Activated CD8-positive, alpha-beta T cell treated with anti-CD3 and anti-CD28 coated beads for 36 hours (primary cell): ENCODE measurements at regions not wholly inside any gene's neighbourhood (a gene's known extent, or its start where the extent isn't known, plus 50 kb on each side); places are given as distances from the start of the nearest gene placed in this dataset.

Source experiments
- ATAC-seq: fragments of 200-7000 bp; cut with Tn5 transposase; one replicate; pipeline ENCODE4 v1.10.0; 2021; ENCODE audit warnings: mild to moderate bottlenecking, moderate library complexity
- CTCF ChIA-PET: fragments of 350-600 bp; sonication (Branson Sonifier 250); formaldehyde crosslinking; loops from one replicate; lab custom pipeline; 2021; ENCODE audit warnings: antibody characterized with exemption; lab: Charles Lee
- POLR2A ChIA-PET: fragments of 350-600 bp; sonication (Branson Sonifier 250); formaldehyde crosslinking; loops from one replicate; lab custom pipeline; 2021; ENCODE audit warnings: antibody characterized with exemption; lab: Charles Lee
- DNase-seq: peaks from one replicate; pipeline ENCODE4 v3.0.0-alpha.2; 2020
- H3K27ac Mint-ChIP-seq: one replicate; pipeline ENCODE4 v1.8.0; 2021; ENCODE audit warnings: mild to moderate bottlenecking, mixed read lengths
- H3K27me3 Mint-ChIP-seq: one replicate; pipeline ENCODE4 v1.8.0; 2021; ENCODE audit warnings: mixed read lengths
- H3K36me3 Mint-ChIP-seq: one replicate; pipeline ENCODE4 v1.8.0; 2021; ENCODE audit warnings: low read depth, mixed read lengths
- H3K4me1 Mint-ChIP-seq: one replicate; pipeline ENCODE4 v1.8.0; 2021; ENCODE audit warnings: low read depth, mixed read lengths
- H3K4me3 Mint-ChIP-seq: one replicate; pipeline ENCODE4 v1.8.0; 2021; ENCODE audit warnings: mild to moderate bottlenecking, moderate library complexity, mixed read lengths
- H3K9me3 Mint-ChIP-seq: one replicate; pipeline ENCODE4 v1.8.0; 2021; ENCODE audit warnings: mixed read lengths
- CTCF ChIP-seq: fragments of 200-600 bp; IDR thresholded peaks from one replicate; pipeline ENCODE4 v1.8.0; 2022; ENCODE audit warnings: antibody characterized with exemption, mild to moderate bottlenecking
- intact Hi-C: fragments of 100-400 bp; cut with micrococcal nuclease; formaldehyde crosslinking; loops from one replicate; pipeline ENCODE4 v1.10.0; 2022

GRCh38 chr15:62455441-62455921 lies 290.4 kb upstream of the C2CD4B start:
- ATAC-seq, result no peak
- Mint-ChIP-seq H3K36me3 (no peaks in the 10 kb centered on the region), H3K27ac (no peak overlapping the region), H3K9me3 (no peaks in the 10 kb centered on the region), H3K4me1 (no peaks in the 10 kb centered on the region), H3K4me3 (no peak overlapping the region), H3K27me3 (no peaks in the 10 kb centered on the region)
- ChIA-PET CTCF (no interaction called here), POLR2A (no interaction called here)
- intact Hi-C loops, result no loop called here
- no peak for DNase-seq
- no peak for TF ChIP-seq CTCF

GRCh38 chr15:62456011-62456920 lies 291.2 kb upstream of the C2CD4B start:
- ATAC-seq, result no peak
- CTCF ChIA-PET, result no interaction called here
- H3K4me1 Mint-ChIP-seq, result no peaks in the 10 kb centered on the region
- H3K36me3 Mint-ChIP-seq, result no peaks in the 10 kb centered on the region
- no peak for DNase-seq
- no peak for TF ChIP-seq CTCF
- no peaks in the 10 kb centered on the region for H3K9me3 Mint-ChIP-seq
- H3K4me3 Mint-ChIP-seq, result no peak overlapping the region
- POLR2A ChIA-PET, result no interaction called here
- H3K27me3 Mint-ChIP-seq, result no peaks in the 10 kb centered on the region
- no peak overlapping the region for H3K27ac Mint-ChIP-seq
- intact Hi-C loops, result no loop called here

GRCh38 chr15:62457100-62457499 lies 292.0 kb upstream of the C2CD4B start:
- Mint-ChIP-seq H3K9me3 (no peaks in the 10 kb centered on the region), H3K4me3 (no peak overlapping the region), H3K4me1 (no peaks in the 10 kb centered on the region), H3K36me3 (no peaks in the 10 kb centered on the region), H3K27ac (no peak overlapping the region), H3K27me3 (no peaks in the 10 kb centered on the region)
- intact Hi-C loops, result no loop called here
- no peak for DNase-seq
- no peak for ATAC-seq
- POLR2A ChIA-PET, result no interaction called here
- no peak for TF ChIP-seq CTCF
- CTCF ChIA-PET, result no interaction called here

- Mint-ChIP-seq H3K4me1 (no peaks in the 10 kb centered on the region), H3K36me3 (no peaks in the 10 kb centered on the region), H3K9me3 (peaks cover 1% of the 10 kb centered on the region), H3K27me3 (peaks cover 1% of the 10 kb centered on the region), H3K4me3 (no peak overlapping the region), H3K27ac (no peak overlapping the region)
- DNase-seq (no peak), ATAC-seq (no peak)
- no peak for TF ChIP-seq CTCF
- intact Hi-C loops, result no loop called here
- ChIA-PET CTCF (no interaction called here), POLR2A (no interaction called here)
Measured at GRCh38 chr15:62459875-62460274, 294.8 kb upstream of the C2CD4B start.

- no peak for TF ChIP-seq CTCF
- intact Hi-C loops, result no loop called here
- H3K4me1 Mint-ChIP-seq, result no peaks in the 10 kb centered on the region
- H3K27ac Mint-ChIP-seq, result no peak overlapping the region
- H3K4me3 Mint-ChIP-seq, result no peak overlapping the region
- POLR2A ChIA-PET, result no interaction called here
- H3K27me3 Mint-ChIP-seq, result peaks cover 1% of the 10 kb centered on the region
- H3K36me3 Mint-ChIP-seq, result no peaks in the 10 kb centered on the region
- DNase-seq (no peak), ATAC-seq (no peak)
- H3K9me3 Mint-ChIP-seq, result peaks cover 1% of the 10 kb centered on the region
- CTCF ChIA-PET, result no interaction called here
Measured at GRCh38 chr15:62462268-62462667, 297.2 kb upstream of the C2CD4B start.
